Dedifferentiated amniotic fluid mesenchymal stem cell (primary cell): ENCODE measurements at regions not wholly inside any gene's neighbourhood (a gene's known extent, or its start where the extent isn't known, plus 50 kb on each side); places are given as distances from the start of the nearest gene placed in this dataset.

ENCODE experiments used
- DNase-seq: peaks from one replicate; pipeline ENCODE4 v3.0.0-alpha.2; 2016; ENCODE audit errors: extremely low spot score

GRCh38 chr3:158970006-158970405, 168.2 kb downstream of the MFSD1 start:
- no peak for DNase-seq

- no peak for DNase-seq
These were observed 173.1 kb downstream of the MFSD1 start for GRCh38 chr3:158974904-158975303.

- DNase-seq, result no peak
These were observed 175.1 kb downstream of the MFSD1 start for GRCh38 chr3:158976966-158977365.

- no peak for DNase-seq
These were observed 175.6 kb downstream of the MFSD1 start for GRCh38 chr3:158977497-158977896.

GRCh38 chr3:158983216-158984099, 181.6 kb downstream of the MFSD1 start:
- DNase-seq, result no peak

GRCh38 chr3:158991146-158991705, 189.4 kb downstream of the MFSD1 start:
- no peak for DNase-seq

GRCh38 chr3:158992463-158992862, 190.6 kb downstream of the MFSD1 start:
- DNase-seq, result no peak

GRCh38 chr3:158994386-158994785, 192.5 kb downstream of the MFSD1 start:
- DNase-seq, result no peak

GRCh38 chr3:159001711-159002110, 199.9 kb downstream of the MFSD1 start:
- no peak for DNase-seq

GRCh38 chr3:159005137-159005536, 203.3 kb downstream of the MFSD1 start:
- no peak for DNase-seq

- no peak for DNase-seq
These were observed 205.5 kb downstream of the MFSD1 start for GRCh38 chr3:159007331-159007730.

GRCh38 chr3:159008401-159008800, 206.5 kb downstream of the MFSD1 start:
- no peak for DNase-seq

GRCh38 chr3:159018341-159018740, 216.5 kb downstream of the MFSD1 start:
- DNase-seq, result no peak

GRCh38 chr3:159025733-159026132, 223.9 kb downstream of the MFSD1 start:
- DNase-seq, result no peak

- no peak for DNase-seq
These were observed 224.7 kb downstream of the MFSD1 start for GRCh38 chr3:159026510-159026909.

- no peak for DNase-seq
These were observed 226.9 kb downstream of the MFSD1 start for GRCh38 chr3:159028706-159029105.

GRCh38 chr3:159029306-159030026, 227.6 kb downstream of the MFSD1 start:
- no peak for DNase-seq

GRCh38 chr3:159030138-159030670, 228.3 kb downstream of the MFSD1 start:
- DNase-seq, result no peak

- DNase-seq, result no peak
These were observed 229.2 kb downstream of the MFSD1 start for GRCh38 chr3:159030886-159031679.

GRCh38 chr3:159032311-159032710, 230.5 kb downstream of the MFSD1 start:
- no peak for DNase-seq

GRCh38 chr3:159038405-159038804, 236.6 kb downstream of the MFSD1 start:
- DNase-seq, result no peak

GRCh38 chr3:159039286-159039685, 237.4 kb downstream of the MFSD1 start:
- no peak for DNase-seq
